ENCODE measurements at regions not wholly inside any gene's neighbourhood (a gene's known extent, or its start where the extent isn't known, plus 50 kb on each side); places are given as distances from the start of the nearest gene placed in this dataset.

DNA sequence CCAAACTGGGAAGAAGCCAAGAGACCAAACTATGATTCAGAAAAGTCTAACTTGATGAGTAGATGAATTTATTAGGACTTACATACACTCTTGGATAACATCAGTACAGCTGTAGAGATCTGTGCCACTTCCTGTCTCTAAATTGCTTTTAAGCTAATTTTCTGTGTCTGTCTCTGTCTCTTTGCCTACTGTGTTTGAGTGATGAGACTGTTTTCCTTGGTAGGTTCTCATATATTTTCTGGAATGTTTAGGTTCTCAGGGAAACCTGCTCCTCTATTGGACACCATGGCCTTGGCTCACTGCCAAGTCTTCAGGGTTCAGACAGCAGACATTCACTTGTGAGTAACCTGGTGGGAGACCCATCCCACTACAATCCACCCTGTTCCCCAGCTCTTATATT lies 103.5 kb upstream of the KIF2B start:
- no TSS peak for BruUV-seq (replicated peaks)
- intact Hi-C loops (cut with micrococcal nuclease; ENCODE audit: unreplicated experiment) = no loop called here
- Histone ChIP-seq H3K4me1 (ENCODE audit: insufficient read depth, low read length, poor library complexity, severe bottlenecking) (no peaks in the 10 kb centered on the region), H3K9me3 (ENCODE audit: low read depth, low read length, poor library complexity, severe bottlenecking) (no peaks in the 10 kb centered on the region), H3K27me3 (replicated peaks; ENCODE audit: insufficient read depth, low read depth, low read length, poor library complexity) (no peaks in the 10 kb centered on the region), H3K36me3 (ENCODE audit: insufficient read depth, low read length, poor library complexity, severe bottlenecking) (no peaks in the 10 kb centered on the region), H3K27ac (ENCODE audit: low read depth, low read length, poor library complexity, severe bottlenecking) (no peak overlapping the region), H3K4me3 (ENCODE audit: low read depth, low read length, poor library complexity, severe bottlenecking) (no peak overlapping the region)
- TF ChIP-seq, protein P1, sequence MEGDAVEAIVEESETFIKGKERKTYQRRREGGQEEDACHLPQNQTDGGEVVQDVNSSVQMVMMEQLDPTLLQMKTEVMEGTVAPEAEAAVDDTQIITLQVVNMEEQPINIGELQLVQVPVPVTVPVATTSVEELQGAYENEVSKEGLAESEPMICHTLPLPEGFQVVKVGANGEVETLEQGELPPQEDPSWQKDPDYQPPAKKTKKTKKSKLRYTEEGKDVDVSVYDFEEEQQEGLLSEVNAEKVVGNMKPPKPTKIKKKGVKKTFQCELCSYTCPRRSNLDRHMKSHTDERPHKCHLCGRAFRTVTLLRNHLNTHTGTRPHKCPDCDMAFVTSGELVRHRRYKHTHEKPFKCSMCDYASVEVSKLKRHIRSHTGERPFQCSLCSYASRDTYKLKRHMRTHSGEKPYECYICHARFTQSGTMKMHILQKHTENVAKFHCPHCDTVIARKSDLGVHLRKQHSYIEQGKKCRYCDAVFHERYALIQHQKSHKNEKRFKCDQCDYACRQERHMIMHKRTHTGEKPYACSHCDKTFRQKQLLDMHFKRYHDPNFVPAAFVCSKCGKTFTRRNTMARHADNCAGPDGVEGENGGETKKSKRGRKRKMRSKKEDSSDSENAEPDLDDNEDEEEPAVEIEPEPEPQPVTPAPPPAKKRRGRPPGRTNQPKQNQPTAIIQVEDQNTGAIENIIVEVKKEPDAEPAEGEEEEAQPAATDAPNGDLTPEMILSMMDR (conservative IDR thresholded peaks at IDR 0.05; ENCODE audit: low read depth, low read length) = no peak
- TF ChIP-seq EZH2 (IDR thresholded peaks at IDR 0.05; ENCODE audit: borderline replicate concordance, low read depth, low read length, poor library complexity, severe bottlenecking) = no peak
- DNase-seq (ENCODE audit: low spot score) = no peak
- ChIA-PET POLR2A (ENCODE audit: low non-redundant PET) (no interaction called here), CTCF (no interaction called here)

DNA sequence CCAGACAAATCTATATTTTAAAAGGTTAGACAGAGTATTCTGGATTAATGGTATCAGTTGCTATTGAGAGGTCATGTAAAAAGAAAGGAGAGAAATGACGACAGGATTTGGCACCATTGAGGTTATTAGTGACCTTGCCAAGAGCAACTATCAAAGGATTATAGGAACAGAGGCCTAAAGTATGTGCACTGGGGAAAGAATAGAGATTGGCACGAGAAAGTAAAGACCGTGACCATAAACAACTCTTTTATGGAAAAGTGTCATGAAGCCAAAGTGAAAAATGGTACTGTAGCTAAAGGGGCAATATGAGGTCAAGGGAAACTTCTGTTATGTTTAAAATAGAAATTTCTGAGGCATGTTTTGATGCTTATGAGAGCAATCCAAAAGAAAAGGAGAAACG lies 115.2 kb upstream of the KIF2B start:
- Histone ChIP-seq H3K9me3 (ENCODE audit: low read depth, low read length, poor library complexity, severe bottlenecking) (peaks cover 7% of the 10 kb centered on the region), H3K4me3 (ENCODE audit: low read depth, low read length, poor library complexity, severe bottlenecking) (no peak overlapping the region), H3K27me3 (replicated peaks; ENCODE audit: insufficient read depth, low read depth, low read length, poor library complexity) (no peaks in the 10 kb centered on the region), H3K27ac (ENCODE audit: low read depth, low read length, poor library complexity, severe bottlenecking) (no peak overlapping the region), H3K36me3 (ENCODE audit: insufficient read depth, low read length, poor library complexity, severe bottlenecking) (no peaks in the 10 kb centered on the region), H3K4me1 (ENCODE audit: insufficient read depth, low read length, poor library complexity, severe bottlenecking) (no peaks in the 10 kb centered on the region)
- TF ChIP-seq, protein P1 (conservative IDR thresholded peaks at IDR 0.05; ENCODE audit: low read depth, low read length) = no peak
- no peak for TF ChIP-seq EZH2 (IDR thresholded peaks at IDR 0.05; ENCODE audit: borderline replicate concordance, low read depth, low read length, poor library complexity, severe bottlenecking)
- no TSS peak for BruUV-seq (replicated peaks)
- intact Hi-C loops (cut with micrococcal nuclease; ENCODE audit: unreplicated experiment) = no loop called here
- ChIA-PET POLR2A (ENCODE audit: low non-redundant PET) (interaction anchor here (0.6 kb wide), 1 partner anchor 1523 kb away, joined by 3 read pairs; no protein-coding TSS in a partner anchor), CTCF (no interaction called here)
- DNase-seq (ENCODE audit: low spot score) = no peak

DNA sequence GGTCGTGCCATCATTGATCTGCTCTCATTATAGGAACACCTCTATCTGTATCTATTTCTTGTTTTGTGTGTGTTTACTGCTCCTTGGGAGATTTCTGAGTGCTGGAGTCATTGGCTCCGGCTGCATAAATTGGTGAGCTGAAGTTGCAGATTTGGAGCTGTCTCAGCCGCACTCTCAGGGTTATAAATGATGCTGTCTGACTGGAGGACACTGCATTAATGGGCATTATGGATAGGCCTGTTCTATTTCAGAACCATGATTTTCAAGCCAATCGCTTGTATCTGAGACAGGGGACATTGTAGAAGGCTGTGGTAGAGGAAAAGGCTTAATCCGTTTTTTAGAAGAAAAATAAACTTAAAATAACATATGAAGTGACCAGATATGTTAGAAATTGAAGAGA lies 126.4 kb upstream of the KIF2B start:
- H3K27ac ChIP-seq (ENCODE audit: low read depth, low read length, poor library complexity, severe bottlenecking) = no peak overlapping the region
- BruUV-seq (replicated peaks) = no TSS peak
- H3K4me1 ChIP-seq (ENCODE audit: insufficient read depth, low read length, poor library complexity, severe bottlenecking) = no peaks in the 10 kb centered on the region
- intact Hi-C loops (cut with micrococcal nuclease; ENCODE audit: unreplicated experiment) = no loop called here
- TF ChIP-seq EZH2 (IDR thresholded peaks at IDR 0.05; ENCODE audit: borderline replicate concordance, low read depth, low read length, poor library complexity, severe bottlenecking) = no peak
- TF ChIP-seq, protein P1 (conservative IDR thresholded peaks at IDR 0.05; ENCODE audit: low read depth, low read length) = no peak
- no peaks in the 10 kb centered on the region for H3K9me3 ChIP-seq (ENCODE audit: low read depth, low read length, poor library complexity, severe bottlenecking)
- ChIA-PET CTCF (no interaction called here), POLR2A (ENCODE audit: low non-redundant PET) (no interaction called here)
- no peaks in the 10 kb centered on the region for H3K36me3 ChIP-seq (ENCODE audit: insufficient read depth, low read length, poor library complexity, severe bottlenecking)
- no peaks in the 10 kb centered on the region for H3K27me3 ChIP-seq (replicated peaks; ENCODE audit: insufficient read depth, low read depth, low read length, poor library complexity)
- DNase-seq (ENCODE audit: low spot score) = no peak
- H3K4me3 ChIP-seq (ENCODE audit: low read depth, low read length, poor library complexity, severe bottlenecking) = no peak overlapping the region

Data from A673 (cell line).